ENCODE measurements at regions not wholly inside any gene's neighbourhood (a gene's known extent, or its start where the extent isn't known, plus 50 kb on each side); places are given as distances from the start of the nearest gene placed in this dataset.

GRCh38 chr3:67082533-67083024, 84.5 kb downstream of the KBTBD8 start:
- Histone ChIP-seq H3K4me1 (ENCODE audit: insufficient read depth, low read length, poor library complexity, severe bottlenecking) (peaks cover 14% of the 10 kb centered on the region), H3K27me3 (ENCODE audit: insufficient read depth, low read length, poor library complexity, severe bottlenecking) (peaks cover 26% of the 10 kb centered on the region), H3K79me2 (ENCODE audit: insufficient read depth, low read length) (no peaks in the 10 kb centered on the region), H3K9me3 (ENCODE audit: insufficient read depth, low read depth, low read length) (peaks cover 17% of the 10 kb centered on the region; the same call in 1 of the 2 replicates), H3K9ac (ENCODE audit: low read depth, low read length, poor library complexity, severe bottlenecking) (no peak overlapping the region), H3K4me3 (ENCODE audit: low read length, poor library complexity, severe bottlenecking) (peak overlapping the region; percentile 48), H3K36me3 (ENCODE audit: insufficient read depth, low read length) (no peaks in the 10 kb centered on the region), H3K4me2 (ENCODE audit: low read depth, low read length, poor library complexity, severe bottlenecking) (peak overlapping the region; percentile 48), H4K20me1 (ENCODE audit: insufficient read depth, low read length, poor library complexity, severe bottlenecking) (no peaks in the 10 kb centered on the region), H3F3A (ENCODE audit: low read depth) (no peaks in the 10 kb centered on the region), H2AFZ (ENCODE audit: low read length) (peak overlapping the region; percentile 62), H3K9me2 (replicated peaks; ENCODE audit: low read depth, low read length) (no peaks in the 10 kb centered on the region)
- TF ChIP-seq EZH2phosphoT487 (IDR thresholded peaks at IDR 0.05; ENCODE audit: borderline replicate concordance): no peak
- no peak for TF ChIP-seq CTCF (conservative IDR thresholded peaks at IDR 0.05; ENCODE audit: low read length)

GRCh38 chr3:67083277-67083676, 85.2 kb downstream of the KBTBD8 start:
- H3K9ac ChIP-seq (ENCODE audit: low read depth, low read length, poor library complexity, severe bottlenecking): no peak overlapping the region
- H3K4me2 ChIP-seq (ENCODE audit: low read depth, low read length, poor library complexity, severe bottlenecking): peak overlapping the region; percentile 48
- TF ChIP-seq CTCF (conservative IDR thresholded peaks at IDR 0.05; ENCODE audit: low read length) (no peak), EZH2phosphoT487 (IDR thresholded peaks at IDR 0.05; ENCODE audit: borderline replicate concordance) (no peak)
- H3K27me3 ChIP-seq (ENCODE audit: insufficient read depth, low read length, poor library complexity, severe bottlenecking): peaks cover 26% of the 10 kb centered on the region
- no peaks in the 10 kb centered on the region for H3K79me2 ChIP-seq (ENCODE audit: insufficient read depth, low read length)
- H3K4me3 ChIP-seq (ENCODE audit: low read length, poor library complexity, severe bottlenecking): peak overlapping the region; percentile 48
- no peaks in the 10 kb centered on the region for H3K36me3 ChIP-seq (ENCODE audit: insufficient read depth, low read length)
- H3K4me1 ChIP-seq (ENCODE audit: insufficient read depth, low read length, poor library complexity, severe bottlenecking): peaks cover 14% of the 10 kb centered on the region
- no peaks in the 10 kb centered on the region for H3K9me2 ChIP-seq (replicated peaks; ENCODE audit: low read depth, low read length)
- H2AFZ ChIP-seq (ENCODE audit: low read length): peak overlapping the region; percentile 62
- no peaks in the 10 kb centered on the region for H4K20me1 ChIP-seq (ENCODE audit: insufficient read depth, low read length, poor library complexity, severe bottlenecking)
- no peaks in the 10 kb centered on the region for H3F3A ChIP-seq (ENCODE audit: low read depth)
- peaks cover 17% of the 10 kb centered on the region; the same call in 1 of the 2 replicates for H3K9me3 ChIP-seq (ENCODE audit: insufficient read depth, low read depth, low read length)

- H3K4me2 ChIP-seq (ENCODE audit: low read depth, low read length, poor library complexity, severe bottlenecking): no peak overlapping the region
- no peak overlapping the region for H3K9ac ChIP-seq (ENCODE audit: low read depth, low read length, poor library complexity, severe bottlenecking)
- H3K79me2 ChIP-seq (ENCODE audit: insufficient read depth, low read length): no peaks in the 10 kb centered on the region
- H3K4me1 ChIP-seq (ENCODE audit: insufficient read depth, low read length, poor library complexity, severe bottlenecking): peaks cover 9% of the 10 kb centered on the region
- H2AFZ ChIP-seq (ENCODE audit: low read length): no peak overlapping the region
- H3K36me3 ChIP-seq (ENCODE audit: insufficient read depth, low read length): no peaks in the 10 kb centered on the region
- H3K4me3 ChIP-seq (ENCODE audit: low read length, poor library complexity, severe bottlenecking): no peak overlapping the region
- TF ChIP-seq CTCF (conservative IDR thresholded peaks at IDR 0.05; ENCODE audit: low read length) (no peak), EZH2phosphoT487 (IDR thresholded peaks at IDR 0.05; ENCODE audit: borderline replicate concordance) (no peak)
- H3K9me3 ChIP-seq (ENCODE audit: insufficient read depth, low read depth, low read length): peaks cover 16% of the 10 kb centered on the region; the same call in 1 of the 2 replicates
- H3F3A ChIP-seq (ENCODE audit: low read depth): no peaks in the 10 kb centered on the region
- no peaks in the 10 kb centered on the region for H3K9me2 ChIP-seq (replicated peaks; ENCODE audit: low read depth, low read length)
- H3K27me3 ChIP-seq (ENCODE audit: insufficient read depth, low read length, poor library complexity, severe bottlenecking): peaks cover 48% of the 10 kb centered on the region
- no peaks in the 10 kb centered on the region for H4K20me1 ChIP-seq (ENCODE audit: insufficient read depth, low read length, poor library complexity, severe bottlenecking)
These were observed 89.7 kb downstream of the KBTBD8 start for GRCh38 chr3:67087788-67088187.
